M059J (cell line): ENCODE measurements at regions not wholly inside any gene's neighbourhood (a gene's known extent, or its start where the extent isn't known, plus 50 kb on each side); places are given as distances from the start of the nearest gene placed in this dataset.
"Not testable (repeated sequence)": the region's sequence is repeated elsewhere in the genome, so short reads cannot be mapped to it uniquely, and the experiment has no call there.

Source experiments
- DNase-seq: peaks from one replicate; pipeline ENCODE4 v3.0.0-alpha.2; 2012; ENCODE audit warnings: low read depth

- DNase-seq, result no peak
Measured at GRCh38 chr3:67957268-67957667, 302.9 kb upstream of the SUCLG2 start.

DNA sequence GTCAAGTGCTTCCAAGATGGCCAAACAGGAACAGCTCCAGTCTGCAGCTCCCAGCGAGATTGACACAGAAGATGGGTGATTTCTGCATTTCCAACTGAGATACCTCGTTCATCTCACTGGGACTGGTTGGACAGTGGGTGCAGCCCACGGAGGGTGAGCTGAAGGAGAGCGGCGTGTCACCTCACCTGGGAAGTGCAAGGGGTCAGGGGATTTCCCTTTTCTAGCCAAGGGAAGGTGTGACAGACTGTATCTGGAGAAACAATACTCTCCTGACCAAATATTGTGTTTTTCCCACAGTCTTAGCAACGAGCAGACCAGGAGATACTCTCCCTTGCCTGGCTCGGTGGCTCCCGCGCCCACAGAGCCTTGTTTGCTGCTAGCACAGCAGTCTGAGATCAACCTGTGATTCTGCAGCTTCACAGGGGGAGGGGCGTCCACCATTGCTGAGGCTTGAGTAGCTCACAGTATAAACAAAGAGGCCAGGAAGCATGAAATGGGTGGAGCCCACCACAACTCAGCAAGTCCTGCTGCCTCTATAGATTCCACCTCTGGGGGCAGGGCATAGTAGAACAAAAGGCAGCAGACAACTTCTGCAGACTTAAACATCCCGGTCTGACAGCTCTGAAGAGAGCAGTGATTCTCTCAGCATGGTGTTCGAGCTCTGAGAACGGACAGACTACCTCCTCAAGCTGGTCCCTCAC lies 293.5 kb upstream of the SUCLG2 start:
- peak; percentile 1 for DNase-seq

GRCh38 chr3:67946436-67946835 lies 292.0 kb upstream of the SUCLG2 start:
- DNase-seq, result no peak

DNA sequence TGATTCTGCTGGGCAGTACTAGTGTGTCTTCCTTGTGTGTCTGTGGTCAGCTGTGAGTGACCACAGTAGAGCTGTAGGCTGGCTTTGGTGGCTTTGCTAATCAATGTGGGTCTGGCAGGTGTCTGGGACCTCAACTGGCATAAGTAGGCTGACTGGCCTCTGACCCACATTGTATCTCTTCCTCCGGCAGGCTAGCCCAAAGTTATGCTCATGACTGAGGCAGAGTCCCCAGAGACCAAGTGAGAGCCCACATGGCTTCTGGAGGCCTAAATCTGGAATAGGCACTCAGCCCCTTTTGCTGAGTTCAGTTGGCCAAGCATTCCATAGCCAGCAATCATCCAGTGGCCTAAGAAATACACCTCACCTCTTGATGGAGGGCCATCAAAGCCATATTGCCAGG lies 289.1 kb upstream of the SUCLG2 start:
- no peak for DNase-seq

DNA sequence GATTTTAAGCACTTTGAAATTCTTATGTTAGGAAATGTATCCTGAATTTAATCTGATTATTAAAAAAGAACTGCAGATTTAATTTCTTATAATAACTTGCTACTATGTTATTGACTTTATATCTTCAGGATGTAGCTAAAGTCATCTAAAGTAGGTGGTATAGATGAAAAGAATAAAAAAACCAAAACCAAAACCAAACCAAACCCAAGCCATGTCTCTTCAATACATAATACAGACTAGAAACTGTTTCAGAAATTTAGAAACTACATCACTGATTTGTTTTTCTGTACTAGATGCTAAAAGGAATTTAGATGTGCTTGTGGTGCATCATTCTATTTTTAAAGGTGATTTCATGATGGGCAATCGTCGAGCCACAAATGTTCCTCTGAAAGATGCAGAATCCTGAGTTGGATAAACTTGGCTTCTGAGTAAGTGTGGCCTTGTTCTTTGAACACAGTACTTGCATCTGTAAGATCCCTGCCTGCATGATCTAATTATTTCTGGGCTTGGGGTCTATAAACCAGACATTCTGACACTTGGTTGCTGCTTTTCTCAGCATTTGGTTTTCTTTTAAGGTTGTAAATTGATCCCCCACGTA lies 287.1 kb upstream of the SUCLG2 start:
- no peak for DNase-seq

GRCh38 chr3:67940210-67940952 lies 286.0 kb upstream of the SUCLG2 start:
- peak; percentile 1 for DNase-seq

DNA sequence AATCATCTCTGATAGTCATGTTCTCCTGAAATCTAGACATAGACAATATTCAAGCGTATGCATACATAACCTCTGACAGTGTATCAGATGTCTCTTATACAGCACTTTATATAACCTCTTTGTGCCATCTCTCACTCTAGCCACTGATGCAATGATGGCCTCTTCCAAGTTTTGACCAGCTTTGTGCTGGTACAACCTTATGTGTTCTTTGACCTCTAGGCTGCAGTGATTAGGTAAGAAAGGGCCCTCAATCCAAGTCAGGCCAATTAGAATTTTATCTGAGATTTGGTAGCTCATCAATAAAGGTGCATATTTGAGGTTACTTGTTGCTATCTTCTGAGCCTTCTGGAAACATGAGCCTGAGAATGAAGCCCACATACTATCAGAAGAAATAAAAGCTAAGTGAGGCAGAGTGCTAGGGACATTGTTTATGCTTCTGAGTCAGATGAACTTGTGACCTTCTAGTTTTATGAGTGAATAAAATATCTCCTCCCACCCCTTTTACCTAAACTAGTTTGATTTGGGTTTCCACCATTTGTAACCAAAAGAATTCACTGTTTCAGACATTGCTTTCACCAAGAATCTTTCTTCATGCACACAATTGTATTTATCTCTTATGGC lies 283.2 kb upstream of the SUCLG2 start:
- peak; percentile 16 for DNase-seq

- not testable (repeated sequence) for DNase-seq
Measured at GRCh38 chr3:67930394-67930793, 276.0 kb upstream of the SUCLG2 start.

DNA sequence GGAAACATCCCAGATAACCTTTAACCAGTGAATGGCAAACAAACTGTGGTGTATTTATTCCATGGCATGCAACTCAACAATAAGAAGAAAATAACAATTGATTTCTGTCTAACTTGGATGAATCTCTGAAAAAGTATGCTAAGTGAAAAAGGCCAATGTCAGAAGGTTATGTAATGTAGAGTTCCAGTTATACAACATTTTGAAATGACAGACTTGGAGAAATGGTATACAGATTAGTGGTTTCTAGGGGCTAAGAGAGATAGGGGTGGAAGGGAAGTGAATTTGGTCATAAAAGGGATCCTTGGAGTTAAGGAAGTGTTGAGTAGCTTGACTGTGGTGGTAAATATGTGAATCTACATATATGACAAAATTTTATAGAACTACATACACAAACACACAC lies 269.4 kb upstream of the SUCLG2 start:
- no peak for DNase-seq

DNA sequence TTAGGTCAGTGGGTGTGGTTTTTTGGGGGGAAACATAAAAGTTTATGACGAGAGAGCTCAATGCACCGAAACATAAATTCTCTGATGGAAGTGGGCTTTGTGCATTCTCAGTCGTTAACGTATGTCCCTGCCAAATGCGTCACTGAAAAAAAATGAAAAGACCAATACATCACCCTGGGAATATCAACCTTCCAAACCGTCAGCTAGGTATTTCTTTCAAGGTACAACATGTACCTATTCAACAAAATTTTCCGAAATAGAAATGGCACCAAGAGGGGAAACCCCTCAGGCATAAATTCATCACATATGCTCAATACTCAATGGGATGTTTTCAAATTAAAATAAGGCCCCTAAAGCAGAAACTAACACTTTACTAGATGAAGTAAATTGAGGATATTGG lies 266.6 kb upstream of the SUCLG2 start:
- no peak for DNase-seq

GRCh38 chr3:67920311-67920710 lies 265.9 kb upstream of the SUCLG2 start:
- DNase-seq, result no peak

DNA sequence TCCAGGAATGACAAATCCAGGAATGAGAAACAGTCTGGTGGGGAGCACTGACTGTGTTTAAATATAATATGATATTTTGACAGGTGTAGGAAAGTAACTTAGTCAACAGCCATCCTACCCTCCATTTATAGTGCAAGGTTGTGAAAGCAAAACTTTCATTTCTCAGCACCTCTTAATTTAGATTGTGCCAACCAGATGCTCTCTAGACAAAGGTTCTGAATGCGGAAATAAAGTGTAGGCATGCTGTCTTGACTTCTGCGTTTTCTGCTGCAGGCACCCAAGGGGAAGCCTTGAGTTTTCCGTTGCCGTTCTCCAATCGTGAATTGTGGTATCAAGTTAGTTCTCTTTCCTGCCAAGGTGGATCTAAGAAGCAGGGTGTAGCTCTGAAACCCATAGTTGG lies 261.9 kb upstream of the SUCLG2 start:
- DNase-seq, result no peak

GRCh38 chr3:67907735-67908134 lies 253.3 kb upstream of the SUCLG2 start:
- no peak for DNase-seq

DNA sequence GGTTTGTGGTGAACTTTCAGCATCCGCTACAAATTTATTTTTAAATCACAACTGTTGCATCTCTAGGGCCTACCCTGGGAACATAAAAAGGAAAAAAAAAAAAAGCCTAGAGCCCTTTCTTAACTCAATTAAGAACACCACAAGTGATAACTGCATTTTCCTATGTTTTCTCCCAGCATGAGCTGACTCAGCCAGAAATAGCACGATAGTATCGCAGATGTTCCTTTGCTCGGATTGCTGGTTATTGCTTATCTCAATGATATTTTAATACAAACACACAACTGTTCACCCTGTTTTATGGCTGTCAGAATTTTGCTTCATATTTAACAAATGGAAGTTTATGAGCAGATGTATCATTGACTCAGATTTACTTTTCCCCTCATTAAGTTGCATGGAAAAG lies 251.8 kb upstream of the SUCLG2 start:
- no peak for DNase-seq

DNA sequence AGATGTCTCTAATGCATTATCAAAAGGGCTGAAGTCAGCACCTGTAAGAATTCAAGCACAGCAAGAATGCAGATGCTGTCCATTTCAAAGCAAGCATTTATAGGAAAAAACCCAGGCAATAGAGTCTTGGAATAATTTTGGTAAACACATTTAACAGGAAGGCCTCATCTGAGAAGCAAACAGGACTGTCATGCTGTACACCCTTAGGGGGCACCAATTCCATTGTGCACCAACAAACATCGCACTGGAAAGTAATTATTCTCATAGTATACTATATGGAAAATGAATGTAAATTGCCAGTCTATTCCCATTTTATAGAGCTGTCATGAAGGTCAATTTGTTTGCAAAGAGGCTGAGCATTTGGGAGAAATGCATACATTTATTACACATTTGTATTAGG lies 247.3 kb upstream of the SUCLG2 start:
- DNase-seq, result no peak

GRCh38 chr3:67898916-67899315 lies 244.5 kb upstream of the SUCLG2 start:
- no peak for DNase-seq

DNA sequence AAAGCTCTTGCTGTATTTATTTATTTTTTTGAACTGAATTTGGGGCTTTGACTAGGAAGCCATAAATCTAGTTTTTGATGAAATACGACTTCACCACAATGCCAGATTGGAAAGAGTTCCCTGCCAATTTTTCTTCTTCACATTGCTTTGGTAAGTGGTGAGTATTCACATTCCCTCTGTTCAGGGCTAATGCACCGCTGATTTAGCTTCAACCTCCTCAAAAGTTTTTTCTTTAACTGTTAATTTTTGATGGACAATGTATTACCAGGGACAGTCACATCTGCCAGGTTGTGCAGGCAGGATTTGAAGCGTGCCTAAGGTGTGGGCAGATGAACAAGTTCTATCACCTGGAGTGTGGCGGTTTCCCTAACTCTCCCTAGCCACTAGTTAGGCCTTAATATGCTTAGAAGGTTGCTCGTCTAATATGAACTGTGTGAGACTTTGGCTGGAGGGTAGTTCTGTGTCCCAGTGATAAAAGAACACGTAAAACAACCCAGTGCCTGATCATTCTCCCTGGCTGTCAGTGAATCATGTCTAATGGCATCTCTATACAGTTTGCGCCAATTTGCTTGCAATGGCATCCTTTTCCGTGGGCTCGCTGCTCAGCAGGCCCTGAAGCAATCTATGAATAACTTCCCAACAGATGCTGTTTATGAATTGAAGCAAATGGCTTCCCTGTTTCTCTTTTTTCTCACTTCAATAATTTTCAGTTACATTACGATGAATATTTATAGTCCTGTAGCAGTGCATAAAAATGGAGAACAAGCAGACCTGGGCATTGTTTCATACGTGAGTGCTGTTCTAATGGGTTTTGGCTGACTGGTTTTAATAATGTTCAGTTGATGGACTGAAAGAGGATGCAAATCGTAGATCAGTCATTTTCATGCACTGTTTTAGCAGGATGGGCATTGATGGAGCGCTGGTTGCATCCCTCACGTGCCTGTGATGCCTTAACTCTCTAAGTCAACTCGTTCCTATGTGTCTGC lies 243.2 kb upstream of the SUCLG2 start:
- DNase-seq, result no peak

DNA sequence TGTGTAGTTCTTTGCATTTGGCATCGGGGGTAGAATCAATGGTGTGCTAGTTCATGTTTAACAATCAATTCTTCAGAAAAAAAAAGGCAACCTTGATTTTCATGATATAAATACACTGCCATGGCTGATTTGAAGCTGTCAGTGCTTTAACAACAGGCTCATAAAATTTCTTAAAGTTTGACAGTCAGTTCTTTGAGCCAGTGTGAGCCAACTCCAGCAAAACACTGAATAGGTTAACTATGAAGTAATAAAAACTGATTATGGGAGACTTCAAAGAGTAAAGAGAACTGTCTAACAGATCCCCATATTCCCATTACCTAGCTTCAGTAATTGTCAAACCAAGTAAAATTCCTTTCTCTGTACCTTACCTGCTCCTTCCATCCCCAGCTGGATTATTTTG lies 241.7 kb upstream of the SUCLG2 start:
- DNase-seq, result no peak

DNA sequence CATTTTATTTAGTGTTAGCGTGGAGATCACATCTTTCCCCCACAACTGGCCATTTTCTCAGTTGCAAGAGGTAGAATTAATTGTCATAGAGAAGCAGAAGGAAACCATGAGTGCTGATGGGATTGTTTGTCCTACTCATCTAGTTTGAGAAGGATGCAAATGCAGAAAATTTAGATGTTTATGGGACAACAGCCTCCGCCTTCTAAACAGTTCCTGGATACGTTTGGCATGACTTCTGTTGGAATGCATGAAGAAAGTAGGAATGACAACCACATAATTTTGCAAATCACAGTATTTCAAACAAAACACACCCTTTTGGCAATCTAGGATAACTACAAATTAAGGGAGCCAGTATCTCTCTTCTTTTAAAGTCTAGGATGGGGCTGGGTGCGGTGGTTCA lies 240.1 kb upstream of the SUCLG2 start:
- no peak for DNase-seq

GRCh38 chr3:67884345-67884744 lies 229.9 kb upstream of the SUCLG2 start:
- DNase-seq, result no peak

GRCh38 chr3:67883766-67884165 lies 229.4 kb upstream of the SUCLG2 start:
- no peak for DNase-seq

- DNase-seq, result no peak
Measured at GRCh38 chr3:67882981-67883380, 228.6 kb upstream of the SUCLG2 start.
